Adrenal gland (tissue), 9 donors: ENCODE measurements at regions not wholly inside any gene's neighbourhood (a gene's known extent, or its start where the extent isn't known, plus 50 kb on each side); places are given as distances from the start of the nearest gene placed in this dataset.

Source experiments
- DNase-seq, 7 donors: peaks; one replicate each; pipeline ENCODE4 v3.0.0-alpha.2; 2019 to 2020
- H3K27ac ChIP-seq, 5 donors: fragments of 200-600 bp; sonication (generic) in 4 of 5; 1 replicate in 3 of 5; 2 replicates in 2 of 5; pipeline versions ENCODE4 v1.5.1 to v1.8.0; 2016 to 2020; ENCODE audit warnings: mild to moderate bottlenecking in 1 of 5
- H3K27me3 ChIP-seq: fragments of 200-600 bp; 2 replicates; pipeline ENCODE4 v1.8.0; 2021
- H3K36me3 ChIP-seq, 2 donors: fragments of 200-600 bp; replicated peaks in 1 of 2; 1 replicate in 1 of 2; 2 replicates in 1 of 2; pipeline versions ENCODE4 v1.5.1 to v1.8.0; 2018 to 2022
- H3K4me1 ChIP-seq, 2 donors: fragments of 200-600 bp; replicated peaks in 1 of 2; 1 replicate in 1 of 2; 2 replicates in 1 of 2; pipeline versions ENCODE4 v1.5.1 to v1.8.0; 2018 to 2021
- H3K4me3 ChIP-seq, 4 donors: fragments of 200-600 bp; sonication (generic) in 3 of 4; one replicate each; pipeline ENCODE4 v1.5.1; 2016 to 2018
- H3K9me3 ChIP-seq, 3 donors: fragments of 200-600 bp; sonication (generic) in 1 of 3; replicated peaks in 1 of 3; 1 replicate in 2 of 3; 2 replicates in 1 of 3; pipeline versions ENCODE4 v1.5.1 to v1.8.0; 2016 to 2021
- CTCF ChIP-seq, 6 experiments: fragments of 450-650 bp in 4 of 6; fragments of 200-600 bp in 2 of 6; sonication (generic) in 1 of 6; IDR thresholded peaks; 1 replicate in 5 of 6; 2 replicates in 1 of 6; pipeline versions ENCODE4 v1.5.1 to v1.8.0; 2016 to 2021; ENCODE audit warnings: antibody characterized with exemption in 6 of 6, mild to moderate bottlenecking in 2 of 6, moderate library complexity in 1 of 6
- POLR2A ChIP-seq, 2 donors: fragments of 450-650 bp; IDR thresholded peaks; one replicate each; pipeline ENCODE4 v1.6.1; 2017; ENCODE audit warnings: antibody characterized with exemption in 2 of 2, mild to moderate bottlenecking in 2 of 2, moderate library complexity in 1 of 2
- WGBS, 4 donors: extraction: QIAGEN DNeasy Blood & Tissue Kit in 2 of 4; methylation state at CpG; one replicate each; pipeline versions ENCODE4 v1.1.5 to v1.1.7; 2013 to 2017; 5-methylcytosine and 5-hydroxymethylcytosine counted together
- intact Hi-C, 2 donors: fragments of 100-400 bp; cut with DNase I; formaldehyde crosslinking; loops; one replicate each; pipeline versions ENCODE4 v1.14.1 to v1.15.0; 2022 to 2023
- donor health status: healthy with polysubstance abuse.
- donor health status: Bipolar disorder and iron deficiency.
- donor health status: DM: yes; HTN: yes; CAD: no.
- donor health status: DM: no; HTN: no; CAD: no.
- donor health status: DM: no; HTN: no; CAD: no.

- WGBS, 4 donors: 81 to 87% (median 85%) methylated on average over 10 of the region's 10 CpGs
- Histone ChIP-seq H3K27ac (no peak overlapping the region), H3K9me3 (no peaks in the 10 kb centered on the region), H3K27me3 (no peaks in the 10 kb centered on the region), H3K4me3 (no peak overlapping the region), H3K4me1 (no peaks in the 10 kb centered on the region), H3K36me3 (no peaks in the 10 kb centered on the region)
- TF ChIP-seq POLR2A (IDR thresholded peaks at IDR 0.05) (no peak), CTCF (IDR thresholded peaks at IDR 0.05) (no peak)
- no peak for DNase-seq
- intact Hi-C loops: no loop called here
Measured at GRCh38 chr16:64297863-64298600, 823.8 kb downstream of the CDH11 start.

- no peak for DNase-seq
Measured at GRCh38 chr16:64295466-64295865, 826.4 kb downstream of the CDH11 start.

GRCh38 chr16:64292953-64293352, 828.9 kb downstream of the CDH11 start:
- Histone ChIP-seq H3K27ac (no peak overlapping the region), H3K36me3 (no peaks in the 10 kb centered on the region), H3K9me3 (no peaks in the 10 kb centered on the region), H3K4me1 (no peaks in the 10 kb centered on the region), H3K27me3 (no peaks in the 10 kb centered on the region), H3K4me3 (no peak overlapping the region)
- 84 to 94% (median 88%) methylated on average over 4 of the region's 4 CpGs for WGBS, 4 donors
- TF ChIP-seq POLR2A (IDR thresholded peaks at IDR 0.05) (no peak), CTCF (IDR thresholded peaks at IDR 0.05) (no peak)
- no peak for DNase-seq
- intact Hi-C loops: no loop called here

More at GRCh38 chr16:64295466-64295865, 826.4 kb downstream of the CDH11 start:
- no peaks in the 10 kb centered on the region for H3K4me1 ChIP-seq
- TF ChIP-seq POLR2A (IDR thresholded peaks at IDR 0.05) (no peak), CTCF (IDR thresholded peaks at IDR 0.05) (no peak)
- no peaks in the 10 kb centered on the region for H3K36me3 ChIP-seq
- intact Hi-C loops: no loop called here
- H3K9me3 ChIP-seq: no peaks in the 10 kb centered on the region
- no peaks in the 10 kb centered on the region for H3K27me3 ChIP-seq
- no peak overlapping the region for H3K4me3 ChIP-seq
- 91 to 94% (median 92%) methylated on average over 2 of the region's 2 CpGs for WGBS, 4 donors
- no peak overlapping the region for H3K27ac ChIP-seq

GRCh38 chr16:64292161-64292560, 829.7 kb downstream of the CDH11 start:
- intact Hi-C loops: no loop called here
- DNase-seq: no peak
- Histone ChIP-seq H3K27ac (no peak overlapping the region), H3K27me3 (no peaks in the 10 kb centered on the region), H3K36me3 (no peaks in the 10 kb centered on the region), H3K9me3 (no peaks in the 10 kb centered on the region), H3K4me3 (no peak overlapping the region), H3K4me1 (no peaks in the 10 kb centered on the region)
- 29 to 51% (median 39%) methylated on average over 1 of the region's 1 CpG for WGBS, 4 donors
- no peak for TF ChIP-seq CTCF (IDR thresholded peaks at IDR 0.05)
- no peak for TF ChIP-seq POLR2A (IDR thresholded peaks at IDR 0.05)
